ENCODE measurements at regions not wholly inside any gene's neighbourhood (a gene's known extent, or its start where the extent isn't known, plus 50 kb on each side); places are given as distances from the start of the nearest gene placed in this dataset.

GRCh38 chr21:35410656-35411055, 361.6 kb upstream of the RUNX1 start:
- Histone ChIP-seq H3K36me3 (ENCODE audit: insufficient read depth, low read length) (no peaks in the 10 kb centered on the region), H4K20me1 (ENCODE audit: insufficient read depth, low read length) (no peaks in the 10 kb centered on the region), H3K79me2 (ENCODE audit: insufficient read depth, low read depth, low read length) (no peaks in the 10 kb centered on the region), H3K27ac (ENCODE audit: low read depth, low read length, poor library complexity, severe bottlenecking) (no peak overlapping the region), H3K4me2 (ENCODE audit: low read length) (no peak overlapping the region), H2AFZ (ENCODE audit: low read length) (no peak overlapping the region), H3K4me1 (ENCODE audit: insufficient read depth, low read length, poor library complexity, severe bottlenecking) (no peaks in the 10 kb centered on the region), H3K4me3 (ENCODE audit: low read depth, low read length, poor library complexity, severe bottlenecking) (no peak overlapping the region), H3K9me2 (ENCODE audit: insufficient read depth, low read length) (no peaks in the 10 kb centered on the region), H3K9me3 (ENCODE audit: low read length) (no peaks in the 10 kb centered on the region)
- CTCF ChIA-PET (ENCODE audit: unreplicated experiment) = no interaction called here
- BruUV-seq (replicated peaks) = no TSS peak
- POLR2A ChIA-PET = no interaction called here
- intact Hi-C loops (cut with micrococcal nuclease; ENCODE audit: unreplicated experiment) = no loop called here
- TF ChIP-seq CTCF (conservative IDR thresholded peaks at IDR 0.05; ENCODE audit: low read length) = no peak
- no peak for TF ChIP-seq EZH2phosphoT487 (IDR thresholded peaks at IDR 0.05; ENCODE audit: borderline replicate concordance, low read depth, low read length)
- DNase-seq (ENCODE audit: low spot score) = no peak

DNA sequence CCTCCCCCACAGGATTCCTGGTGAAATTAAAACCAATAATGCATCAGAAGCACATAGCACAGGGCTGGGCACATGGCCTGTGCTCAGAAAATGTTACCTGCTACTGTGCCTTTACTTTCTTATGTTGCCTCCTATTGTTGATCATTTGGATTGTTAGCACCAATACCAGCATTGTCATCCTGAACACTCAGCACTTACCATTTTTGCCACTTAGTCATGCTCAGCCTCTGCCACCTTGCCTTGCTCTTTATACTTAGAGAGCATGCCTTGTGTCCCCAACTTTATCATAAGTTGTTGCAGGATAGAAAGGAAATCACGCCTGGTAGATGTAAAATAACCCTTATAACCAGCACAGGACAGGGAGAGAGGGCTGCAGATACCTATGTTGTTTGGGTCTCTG, 361.0 kb upstream of the RUNX1 start:
- no peak for DNase-seq (ENCODE audit: low spot score)
- TF ChIP-seq EZH2phosphoT487 (IDR thresholded peaks at IDR 0.05; ENCODE audit: borderline replicate concordance, low read depth, low read length) = no peak
- TF ChIP-seq CTCF (conservative IDR thresholded peaks at IDR 0.05; ENCODE audit: low read length) = no peak
- H3K4me3 ChIP-seq (ENCODE audit: low read depth, low read length, poor library complexity, severe bottlenecking) = no peak overlapping the region
- intact Hi-C loops (cut with micrococcal nuclease; ENCODE audit: unreplicated experiment) = no loop called here
- H3K79me2 ChIP-seq (ENCODE audit: insufficient read depth, low read depth, low read length) = no peaks in the 10 kb centered on the region
- ChIA-PET CTCF (ENCODE audit: unreplicated experiment) (no interaction called here), POLR2A (no interaction called here)
- H2AFZ ChIP-seq (ENCODE audit: low read length) = no peak overlapping the region
- no peak overlapping the region for H3K27ac ChIP-seq (ENCODE audit: low read depth, low read length, poor library complexity, severe bottlenecking)
- H3K4me2 ChIP-seq (ENCODE audit: low read length) = no peak overlapping the region
- no peaks in the 10 kb centered on the region for H3K9me2 ChIP-seq (ENCODE audit: insufficient read depth, low read length)
- no peaks in the 10 kb centered on the region for H3K9me3 ChIP-seq (ENCODE audit: low read length)
- no peaks in the 10 kb centered on the region for H3K36me3 ChIP-seq (ENCODE audit: insufficient read depth, low read length)
- no peaks in the 10 kb centered on the region for H4K20me1 ChIP-seq (ENCODE audit: insufficient read depth, low read length)
- no TSS peak for BruUV-seq (replicated peaks)
- H3K4me1 ChIP-seq (ENCODE audit: insufficient read depth, low read length, poor library complexity, severe bottlenecking) = no peaks in the 10 kb centered on the region

DNA sequence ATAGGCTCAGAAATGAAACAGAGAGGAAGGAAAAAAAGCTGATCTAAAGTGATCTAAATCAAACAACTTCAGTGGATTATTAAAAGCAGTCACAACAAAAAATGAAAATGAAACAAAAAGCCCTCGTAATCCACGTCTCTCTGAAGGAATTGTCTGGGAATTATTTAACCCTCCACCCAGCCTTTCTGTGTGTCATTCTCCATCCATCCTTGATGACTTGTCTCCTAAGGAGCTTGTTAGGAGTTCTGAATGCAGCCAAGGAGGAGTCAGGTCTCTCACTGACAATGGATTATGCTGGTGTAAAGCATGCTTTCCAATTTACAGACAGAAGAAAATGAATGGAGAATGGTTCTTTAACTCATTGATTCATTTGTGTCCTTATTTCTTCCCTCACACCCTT, 359.3 kb upstream of the RUNX1 start:
- H3K4me1 ChIP-seq (ENCODE audit: insufficient read depth, low read length, poor library complexity, severe bottlenecking) = no peaks in the 10 kb centered on the region
- no TSS peak for BruUV-seq (replicated peaks)
- ChIA-PET CTCF (ENCODE audit: unreplicated experiment) (no interaction called here), POLR2A (no interaction called here)
- H3K79me2 ChIP-seq (ENCODE audit: insufficient read depth, low read depth, low read length) = no peaks in the 10 kb centered on the region
- no peaks in the 10 kb centered on the region for H4K20me1 ChIP-seq (ENCODE audit: insufficient read depth, low read length)
- H3K9me2 ChIP-seq (ENCODE audit: insufficient read depth, low read length) = no peaks in the 10 kb centered on the region
- H2AFZ ChIP-seq (ENCODE audit: low read length) = no peak overlapping the region
- no peak overlapping the region for H3K27ac ChIP-seq (ENCODE audit: low read depth, low read length, poor library complexity, severe bottlenecking)
- TF ChIP-seq EZH2phosphoT487 (IDR thresholded peaks at IDR 0.05; ENCODE audit: borderline replicate concordance, low read depth, low read length) (no peak), CTCF (conservative IDR thresholded peaks at IDR 0.05; ENCODE audit: low read length) (no peak)
- no peak for DNase-seq (ENCODE audit: low spot score)
- H3K4me3 ChIP-seq (ENCODE audit: low read depth, low read length, poor library complexity, severe bottlenecking) = no peak overlapping the region
- H3K4me2 ChIP-seq (ENCODE audit: low read length) = no peak overlapping the region; the same call in 1 of the 2 replicates
- no peaks in the 10 kb centered on the region for H3K36me3 ChIP-seq (ENCODE audit: insufficient read depth, low read length)
- intact Hi-C loops (cut with micrococcal nuclease; ENCODE audit: unreplicated experiment) = loop anchor here (10.0 kb wide), 1 partner anchor 616 kb away; no protein-coding TSS in a partner anchor
- no peaks in the 10 kb centered on the region for H3K9me3 ChIP-seq (ENCODE audit: low read length)

Measured in OCI-LY7 (cell line).